ENCODE measurements at regions not wholly inside any gene's neighbourhood (a gene's known extent, or its start where the extent isn't known, plus 50 kb on each side); places are given as distances from the start of the nearest gene placed in this dataset.

DNA sequence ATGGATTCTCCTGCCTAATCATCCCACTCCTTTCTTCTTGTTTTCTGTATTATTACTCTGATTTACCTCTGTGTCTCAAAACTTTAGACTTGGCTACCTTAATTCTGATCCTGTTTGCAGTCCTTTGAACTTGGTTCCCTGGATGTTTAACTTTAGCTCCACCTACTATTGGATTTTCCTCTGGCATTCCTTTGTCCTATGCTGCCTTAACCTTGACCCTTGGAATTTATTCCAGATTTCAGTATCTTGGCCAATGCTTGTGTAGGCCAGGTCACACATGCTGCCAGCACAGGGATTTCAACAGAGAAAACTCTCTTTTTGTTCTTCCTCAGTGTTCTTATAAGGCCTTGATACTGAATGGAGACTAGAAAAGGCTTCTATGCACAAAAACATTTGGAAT lies 65.0 kb upstream of the DNAJC19 start:
- no peak for DNase-seq (ENCODE audit: low read depth in 2 of 2)
- H3K4me3 ChIP-seq (replicated peaks in 1 of 2; ENCODE audit: low read depth in 2 of 2, low read length in 2 of 2), result no peak overlapping the region

GRCh38 chr3:181052256-181052655 lies 62.7 kb upstream of the DNAJC19 start:
- no peak for TF ChIP-seq CTCF (IDR thresholded peaks at IDR 0.05; ENCODE audit: low read depth, low read length)
- no peak overlapping the region for H3K4me3 ChIP-seq (replicated peaks in 1 of 2; ENCODE audit: low read depth in 2 of 2, low read length in 2 of 2)
- no peak for DNase-seq (ENCODE audit: low read depth in 2 of 2)

More for the DNA sequence above, 65.0 kb upstream of the DNAJC19 start:
- no peak for TF ChIP-seq CTCF (IDR thresholded peaks at IDR 0.05; ENCODE audit: low read depth, low read length)

- TF ChIP-seq CTCF (IDR thresholded peaks at IDR 0.05; ENCODE audit: low read depth, low read length), result no peak
- DNase-seq (ENCODE audit: low read depth in 2 of 2), result no peak
- no peak overlapping the region for H3K4me3 ChIP-seq (replicated peaks in 1 of 2; ENCODE audit: low read depth in 2 of 2, low read length in 2 of 2)
These were observed 61.2 kb upstream of the DNAJC19 start for GRCh38 chr3:181050738-181051137.

- DNase-seq (ENCODE audit: low read depth in 2 of 2), result no peak
- no peak for TF ChIP-seq CTCF (IDR thresholded peaks at IDR 0.05; ENCODE audit: low read depth, low read length)
- H3K4me3 ChIP-seq (replicated peaks in 1 of 2; ENCODE audit: low read depth in 2 of 2, low read length in 2 of 2), result no peak overlapping the region
These were observed 50.5 kb upstream of the DNAJC19 start for GRCh38 chr3:181040030-181040429.

All from cardiac fibroblast (primary cell).